ENCODE measurements at regions not wholly inside any gene's neighbourhood (a gene's known extent, or its start where the extent isn't known, plus 50 kb on each side); places are given as distances from the start of the nearest gene placed in this dataset.

GRCh38 chr15:87215100-87215499, 1041.4 kb downstream of the NTRK3 start:
- no peak for TF ChIP-seq CTCF (conservative IDR thresholded peaks at IDR 0.05; ENCODE audit: low read length)
- no peak for TF ChIP-seq EZH2phosphoT487 (IDR thresholded peaks at IDR 0.05; ENCODE audit: borderline replicate concordance, low read depth, low read length)

Data from OCI-LY7 (cell line).